ENCODE measurements at regions not wholly inside any gene's neighbourhood (a gene's known extent, or its start where the extent isn't known, plus 50 kb on each side); places are given as distances from the start of the nearest gene placed in this dataset.

DNA sequence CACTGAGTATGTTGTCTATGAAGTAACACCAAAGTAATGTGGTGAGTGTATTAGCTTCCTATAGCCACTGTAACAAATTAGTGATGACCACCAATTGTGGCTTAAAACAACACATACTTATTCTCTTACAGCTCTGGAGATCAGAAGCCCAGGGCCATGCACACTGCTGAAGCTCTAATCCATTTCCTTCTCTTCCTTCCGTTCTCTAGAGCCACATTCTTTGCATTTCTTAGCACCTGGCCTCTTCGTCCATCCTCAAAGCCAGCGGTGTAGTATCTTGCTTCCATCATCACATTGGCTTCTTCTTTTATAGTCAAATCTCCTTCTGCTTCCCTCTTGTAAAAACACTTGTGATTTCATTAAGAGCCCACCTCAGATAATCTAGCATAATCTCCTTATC is 230.3 kb upstream of the RFX3 start:
- Histone ChIP-seq H3K9me3 (ENCODE audit: low read depth) (no peaks in the 10 kb centered on the region), H3K27me3 (no peaks in the 10 kb centered on the region), H3K4me2 (no peak overlapping the region), H2AFZ (replicated peaks) (no peak overlapping the region), H3K4me1 (peaks cover 34% of the 10 kb centered on the region), H3K79me2 (ENCODE audit: low read depth) (no peaks in the 10 kb centered on the region), H3K9ac (no peak overlapping the region), H3F3A (ENCODE audit: low read depth) (no peaks in the 10 kb centered on the region), H3K27ac (no peak overlapping the region), H3K4me3 (no peak overlapping the region), H4K20me1 (ENCODE audit: low read depth) (no peaks in the 10 kb centered on the region), H3K36me3 (no peaks in the 10 kb centered on the region)
- Mint-ChIP-seq H3K27ac (no peak overlapping the region), H3K4me1 (peaks cover 14% of the 10 kb centered on the region), H3K4me3 (no peak overlapping the region), H3K36me3 (peaks cover 2% of the 10 kb centered on the region), H3K9me3 (peaks cover 9% of the 10 kb centered on the region), H3K27me3 (ENCODE audit: insufficient read depth, low read depth) (no peaks in the 10 kb centered on the region)
- no peak for DNase-seq (ENCODE audit: low spot score)
- TF ChIP-seq EZH2phosphoT487 (IDR thresholded peaks at IDR 0.05) = no peak
- TF ChIP-seq, protein P1, sequence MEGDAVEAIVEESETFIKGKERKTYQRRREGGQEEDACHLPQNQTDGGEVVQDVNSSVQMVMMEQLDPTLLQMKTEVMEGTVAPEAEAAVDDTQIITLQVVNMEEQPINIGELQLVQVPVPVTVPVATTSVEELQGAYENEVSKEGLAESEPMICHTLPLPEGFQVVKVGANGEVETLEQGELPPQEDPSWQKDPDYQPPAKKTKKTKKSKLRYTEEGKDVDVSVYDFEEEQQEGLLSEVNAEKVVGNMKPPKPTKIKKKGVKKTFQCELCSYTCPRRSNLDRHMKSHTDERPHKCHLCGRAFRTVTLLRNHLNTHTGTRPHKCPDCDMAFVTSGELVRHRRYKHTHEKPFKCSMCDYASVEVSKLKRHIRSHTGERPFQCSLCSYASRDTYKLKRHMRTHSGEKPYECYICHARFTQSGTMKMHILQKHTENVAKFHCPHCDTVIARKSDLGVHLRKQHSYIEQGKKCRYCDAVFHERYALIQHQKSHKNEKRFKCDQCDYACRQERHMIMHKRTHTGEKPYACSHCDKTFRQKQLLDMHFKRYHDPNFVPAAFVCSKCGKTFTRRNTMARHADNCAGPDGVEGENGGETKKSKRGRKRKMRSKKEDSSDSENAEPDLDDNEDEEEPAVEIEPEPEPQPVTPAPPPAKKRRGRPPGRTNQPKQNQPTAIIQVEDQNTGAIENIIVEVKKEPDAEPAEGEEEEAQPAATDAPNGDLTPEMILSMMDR (IDR thresholded peaks at IDR 0.05) = no peak
- no peak for TF ChIP-seq EZH2 (IDR thresholded peaks at IDR 0.05)

DNA sequence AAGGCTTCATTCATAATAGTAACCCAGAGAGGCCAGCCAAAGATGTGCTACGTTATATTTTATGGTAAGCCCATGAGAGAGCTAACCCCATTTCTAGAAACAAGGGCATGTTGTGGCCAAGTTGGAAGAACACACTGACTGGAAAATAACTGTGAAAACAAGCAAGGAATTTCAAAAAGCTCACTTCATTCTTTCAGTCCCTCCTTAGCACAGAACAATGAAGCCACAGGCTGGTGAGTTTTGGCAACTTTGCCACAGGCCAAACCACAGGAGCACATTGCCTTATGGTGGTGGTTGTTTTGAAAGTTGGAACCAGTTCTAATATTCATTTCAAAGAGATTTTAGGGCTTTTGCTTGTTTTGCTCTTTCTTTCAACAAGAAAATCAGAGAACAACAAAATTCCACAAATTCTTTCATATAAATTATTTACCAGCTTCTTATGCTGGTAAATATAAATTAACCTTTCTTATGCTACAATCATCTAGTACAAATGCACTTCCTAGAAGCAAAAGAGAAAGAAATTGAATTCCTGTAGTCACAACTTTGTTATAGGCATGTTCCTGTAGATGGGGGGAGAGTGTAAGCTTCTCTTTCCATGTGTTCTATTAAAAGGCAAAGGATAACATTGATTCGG is 225.4 kb upstream of the RFX3 start:
- no peaks in the 10 kb centered on the region for H4K20me1 ChIP-seq (ENCODE audit: low read depth)
- no peaks in the 10 kb centered on the region for H3K9me3 ChIP-seq (ENCODE audit: low read depth)
- Mint-ChIP-seq H3K4me3 (no peak overlapping the region), H3K36me3 (peaks cover 2% of the 10 kb centered on the region), H3K27me3 (ENCODE audit: insufficient read depth, low read depth) (peaks cover 2% of the 10 kb centered on the region), H3K9me3 (peaks cover 3% of the 10 kb centered on the region), H3K27ac (peak overlapping the region; percentile 64), H3K4me1 (peaks cover 5% of the 10 kb centered on the region)
- no peak overlapping the region for H3K4me3 ChIP-seq
- no peak overlapping the region for H3K9ac ChIP-seq
- H3K27me3 ChIP-seq = no peaks in the 10 kb centered on the region
- no peak overlapping the region for H3K4me2 ChIP-seq
- H3F3A ChIP-seq (ENCODE audit: low read depth) = no peaks in the 10 kb centered on the region
- TF ChIP-seq, protein P1 (IDR thresholded peaks at IDR 0.05) = no peak
- TF ChIP-seq EZH2 (IDR thresholded peaks at IDR 0.05) (no peak), EZH2phosphoT487 (IDR thresholded peaks at IDR 0.05) (no peak)
- H3K4me1 ChIP-seq = peaks cover 11% of the 10 kb centered on the region
- no peak for DNase-seq (ENCODE audit: low spot score)
- H3K27ac ChIP-seq = peak overlapping the region; percentile 4
- H3K79me2 ChIP-seq (ENCODE audit: low read depth) = no peaks in the 10 kb centered on the region
- no peaks in the 10 kb centered on the region for H3K36me3 ChIP-seq
- H2AFZ ChIP-seq (replicated peaks) = peak overlapping the region; percentile 79

DNA sequence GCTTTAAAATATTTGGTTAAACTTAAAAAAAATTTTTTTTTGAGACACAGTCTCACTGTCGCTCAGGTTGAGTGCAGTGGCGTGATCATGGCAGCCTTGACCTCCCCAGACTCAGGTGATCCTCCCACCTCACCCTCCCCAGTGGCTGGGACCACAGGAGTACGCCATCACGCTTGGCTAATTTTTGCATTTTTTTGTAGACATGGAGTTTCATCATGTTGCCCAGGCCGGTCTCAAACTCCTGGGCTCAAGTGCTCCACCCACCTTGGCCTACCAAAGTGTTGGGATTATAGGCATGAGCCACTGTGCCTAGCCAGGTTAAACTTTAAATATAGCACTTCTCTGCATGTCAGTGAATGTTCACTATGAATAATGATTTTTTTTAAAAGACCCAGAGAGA is 224.5 kb upstream of the RFX3 start:
- Histone ChIP-seq H3K9ac (no peak overlapping the region), H3K36me3 (no peaks in the 10 kb centered on the region), H3K27me3 (no peaks in the 10 kb centered on the region), H3K4me2 (no peak overlapping the region), H3K4me1 (peaks cover 11% of the 10 kb centered on the region), H3K4me3 (no peak overlapping the region), H3K79me2 (ENCODE audit: low read depth) (no peaks in the 10 kb centered on the region), H3K9me3 (ENCODE audit: low read depth) (no peaks in the 10 kb centered on the region), H2AFZ (replicated peaks) (no peak overlapping the region), H3F3A (ENCODE audit: low read depth) (no peaks in the 10 kb centered on the region), H3K27ac (no peak overlapping the region), H4K20me1 (ENCODE audit: low read depth) (no peaks in the 10 kb centered on the region)
- H3K9me3 Mint-ChIP-seq = peaks cover 3% of the 10 kb centered on the region
- no peak overlapping the region for H3K27ac Mint-ChIP-seq
- TF ChIP-seq EZH2phosphoT487 (IDR thresholded peaks at IDR 0.05) (no peak), EZH2 (IDR thresholded peaks at IDR 0.05) (no peak)
- TF ChIP-seq, protein P1 (IDR thresholded peaks at IDR 0.05) = no peak
- H3K4me3 Mint-ChIP-seq = no peak overlapping the region
- peaks cover 5% of the 10 kb centered on the region for H3K4me1 Mint-ChIP-seq
- DNase-seq (ENCODE audit: low spot score) = no peak
- H3K36me3 Mint-ChIP-seq = peaks cover 4% of the 10 kb centered on the region
- H3K27me3 Mint-ChIP-seq (ENCODE audit: insufficient read depth, low read depth) = peaks cover 2% of the 10 kb centered on the region

Measured in neural progenitor cell (in vitro differentiated cells).